Globus pallidus (tissue), 1 donor: ENCODE measurements at regions not wholly inside any gene's neighbourhood (a gene's known extent, or its start where the extent isn't known, plus 50 kb on each side); places are given as distances from the start of the nearest gene placed in this dataset.
"Not testable (repeated sequence)": the region's sequence is repeated elsewhere in the genome, so short reads cannot be mapped to it uniquely, and the experiment has no call there.

Source experiments
- DNase-seq: peaks from one replicate; pipeline ENCODE4 v3.0.0-alpha.2; 2015; ENCODE audit warnings: low spot score

- no peak for DNase-seq
Observed at GRCh38 chr3:166446291-166446690, 609.1 kb upstream of the BCHE start.

- DNase-seq = no peak
Observed at GRCh38 chr3:166445865-166446264, 608.6 kb upstream of the BCHE start.

- no peak for DNase-seq
Observed at GRCh38 chr3:166444756-166445155, 607.5 kb upstream of the BCHE start.

- no peak for DNase-seq
Observed at GRCh38 chr3:166444336-166444735, 607.1 kb upstream of the BCHE start.

- DNase-seq = no peak
Observed at GRCh38 chr3:166435469-166436057, 598.3 kb upstream of the BCHE start.

GRCh38 chr3:166433060-166433459, 595.8 kb upstream of the BCHE start:
- DNase-seq = no peak

- DNase-seq = no peak
Observed at GRCh38 chr3:166425900-166426611, 588.8 kb upstream of the BCHE start.

- no peak for DNase-seq
Observed at GRCh38 chr3:166425021-166425420, 587.8 kb upstream of the BCHE start.

- not testable (repeated sequence) for DNase-seq
Observed at GRCh38 chr3:166423824-166424513, 586.7 kb upstream of the BCHE start.

- DNase-seq = no peak
Observed at GRCh38 chr3:166422556-166422955, 585.3 kb upstream of the BCHE start.

- no peak for DNase-seq
Observed at GRCh38 chr3:166420071-166420470, 582.8 kb upstream of the BCHE start.

GRCh38 chr3:166405896-166406295, 568.7 kb upstream of the BCHE start:
- DNase-seq = no peak

- no peak for DNase-seq
Observed at GRCh38 chr3:166405465-166405864, 568.2 kb upstream of the BCHE start.

- no peak for DNase-seq
Observed at GRCh38 chr3:166390303-166390702, 553.1 kb upstream of the BCHE start.

GRCh38 chr3:166388321-166388720, 551.1 kb upstream of the BCHE start:
- no peak for DNase-seq

- no peak for DNase-seq
Observed at GRCh38 chr3:166372571-166373106, 535.4 kb upstream of the BCHE start.

GRCh38 chr3:166367947-166368533, 530.8 kb upstream of the BCHE start:
- no peak for DNase-seq

- DNase-seq = no peak
Observed at GRCh38 chr3:166362698-166363097, 525.5 kb upstream of the BCHE start.

GRCh38 chr3:166360720-166361119, 523.5 kb upstream of the BCHE start:
- DNase-seq = no peak

GRCh38 chr3:166351461-166351860, 514.2 kb upstream of the BCHE start:
- no peak for DNase-seq

- DNase-seq = no peak
Observed at GRCh38 chr3:166340604-166341266, 503.5 kb upstream of the BCHE start.

GRCh38 chr3:166324401-166324800, 487.2 kb upstream of the BCHE start:
- no peak for DNase-seq
